ENCODE measurements at regions not wholly inside any gene's neighbourhood (a gene's known extent, or its start where the extent isn't known, plus 50 kb on each side); places are given as distances from the start of the nearest gene placed in this dataset.

DNA sequence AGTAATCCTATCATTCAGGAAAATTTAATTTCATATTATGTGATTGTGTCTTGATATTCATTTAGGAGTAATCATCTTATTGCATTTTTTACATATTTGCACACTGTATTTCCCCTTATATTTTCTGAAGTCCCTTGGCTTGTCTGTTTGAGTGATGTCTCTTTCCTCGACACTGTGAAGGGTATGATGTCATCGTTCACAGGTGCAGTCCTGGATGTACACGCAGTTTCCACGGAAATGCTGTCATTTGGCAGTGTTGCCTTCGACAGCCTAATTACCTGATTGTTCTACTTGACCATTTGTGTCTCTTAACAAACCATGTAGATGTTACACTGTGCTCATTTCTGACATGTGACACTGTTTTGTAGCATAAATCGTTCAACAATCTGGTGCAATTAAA is 1277.0 kb downstream of the TMEM121 start:
- TF ChIP-seq POLR2A (IDR thresholded peaks at IDR 0.05; ENCODE audit: low read depth, low read length) (no peak), POLR2AphosphoS5 (IDR thresholded peaks at IDR 0.05; ENCODE audit: low read depth, low read length) (no peak), TAF1 (IDR thresholded peaks at IDR 0.05; ENCODE audit: borderline replicate concordance, low read depth, low read length) (no peak)
